NT2/D1 (cell line): ENCODE measurements at regions not wholly inside any gene's neighbourhood (a gene's known extent, or its start where the extent isn't known, plus 50 kb on each side); places are given as distances from the start of the nearest gene placed in this dataset.

ENCODE experiments used
- DNase-seq: peaks from one replicate; pipeline ENCODE4 v3.0.0-alpha.2; 2011; ENCODE audit warnings: low read depth, low spot score
- H3K27me3 ChIP-seq: 2 replicates; pipeline ENCODE4 v1.6.0; 2011; ENCODE audit warnings: mild to moderate bottlenecking; ENCODE audit not compliant: insufficient read length, insufficient read depth
- H3K36me3 ChIP-seq: 2 replicates; pipeline ENCODE4 v1.6.1; 2011; ENCODE audit warnings: mild to moderate bottlenecking, low read length, mixed read lengths; ENCODE audit not compliant: insufficient read depth, insufficient read length
- H3K4me1 ChIP-seq: 2 replicates; pipeline ENCODE4 v1.5.1; 2011; ENCODE audit not compliant: insufficient read depth, insufficient read length
- H3K4me3 ChIP-seq: 2 replicates; pipeline ENCODE4 v1.5.1; 2011; ENCODE audit warnings: low read depth; ENCODE audit not compliant: insufficient read length
- H3K9ac ChIP-seq: 2 replicates; pipeline ENCODE4 v1.6.0; 2011; ENCODE audit warnings: low read depth; ENCODE audit not compliant: insufficient read length
- H3K9me3 ChIP-seq: 2 replicates; pipeline ENCODE4 v1.5.1; 2011; ENCODE audit warnings: mild to moderate bottlenecking, low read length; ENCODE audit not compliant: insufficient read depth
- SUZ12 ChIP-seq: IDR thresholded peaks from 2 replicates; pipeline ENCODE4 v1.6.1; 2011; ENCODE audit not compliant: insufficient read length, insufficient read depth; ENCODE audit errors: extremely low read depth
- YY1 ChIP-seq: IDR thresholded peaks from 2 replicates; pipeline ENCODE4 v1.6.1; 2011; ENCODE audit not compliant: insufficient read length, insufficient read depth
- ZNF274 ChIP-seq: IDR thresholded peaks from 2 replicates; pipeline ENCODE4 v1.6.1; 2011; ENCODE audit warnings: mild to moderate bottlenecking, low read depth, low read length

- Histone ChIP-seq H3K4me3 (no peak overlapping the region), H3K27me3 (no peaks in the 10 kb centered on the region), H3K9ac (no peak overlapping the region), H3K4me1 (no peaks in the 10 kb centered on the region), H3K36me3 (no peaks in the 10 kb centered on the region), H3K9me3 (no peaks in the 10 kb centered on the region)
- TF ChIP-seq ZNF274 (no peak), YY1 (no peak), SUZ12 (no peak)
- DNase-seq = no peak
These were observed 106.6 kb upstream of the H2AZ1 start for GRCh38 chr4:100056701-100057100.

GRCh38 chr4:100054071-100054470 lies 104.0 kb upstream of the H2AZ1 start:
- no peak for DNase-seq
- TF ChIP-seq SUZ12 = no peak
- TF ChIP-seq YY1 = no peak
- TF ChIP-seq ZNF274 = no peak
- Histone ChIP-seq H3K36me3 (no peaks in the 10 kb centered on the region), H3K9ac (no peak overlapping the region), H3K27me3 (no peaks in the 10 kb centered on the region), H3K4me3 (no peak overlapping the region), H3K9me3 (no peaks in the 10 kb centered on the region; the same call in 1 of the 2 replicates), H3K4me1 (no peaks in the 10 kb centered on the region)

GRCh38 chr4:100049872-100050271 lies 99.8 kb upstream of the H2AZ1 start:
- Histone ChIP-seq H3K27me3 (no peaks in the 10 kb centered on the region), H3K4me3 (no peak overlapping the region), H3K9me3 (no peaks in the 10 kb centered on the region; the same call in 1 of the 2 replicates), H3K36me3 (no peaks in the 10 kb centered on the region), H3K4me1 (no peaks in the 10 kb centered on the region), H3K9ac (no peak overlapping the region)
- no peak for DNase-seq
- TF ChIP-seq SUZ12 (no peak), ZNF274 (no peak), YY1 (no peak)

DNA sequence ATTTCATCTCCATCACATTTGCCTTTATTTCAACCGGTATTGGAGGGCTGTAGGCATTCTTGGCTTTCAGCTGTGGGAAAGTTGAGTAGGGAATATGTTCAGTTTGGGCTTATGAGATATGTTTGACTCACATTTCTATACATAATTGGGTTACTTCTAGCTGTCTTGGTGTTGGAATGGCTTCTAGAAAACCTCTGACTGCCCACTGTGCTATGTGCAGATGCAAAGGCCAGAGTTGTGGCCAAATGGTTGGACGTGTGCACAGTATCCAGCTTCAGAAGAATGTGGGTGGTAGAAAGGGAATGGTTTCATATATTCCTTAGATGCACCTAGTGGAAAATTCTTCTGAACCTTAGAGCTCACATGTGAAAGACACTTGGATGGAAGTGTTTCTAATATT lies 92.6 kb upstream of the H2AZ1 start:
- no peak for DNase-seq
- TF ChIP-seq ZNF274 (no peak), YY1 (no peak), SUZ12 (no peak)
- H3K36me3 ChIP-seq = no peaks in the 10 kb centered on the region
- no peaks in the 10 kb centered on the region for H3K27me3 ChIP-seq
- no peaks in the 10 kb centered on the region for H3K9me3 ChIP-seq
- no peaks in the 10 kb centered on the region for H3K4me1 ChIP-seq
- no peak overlapping the region for H3K4me3 ChIP-seq
- H3K9ac ChIP-seq = no peak overlapping the region

DNA sequence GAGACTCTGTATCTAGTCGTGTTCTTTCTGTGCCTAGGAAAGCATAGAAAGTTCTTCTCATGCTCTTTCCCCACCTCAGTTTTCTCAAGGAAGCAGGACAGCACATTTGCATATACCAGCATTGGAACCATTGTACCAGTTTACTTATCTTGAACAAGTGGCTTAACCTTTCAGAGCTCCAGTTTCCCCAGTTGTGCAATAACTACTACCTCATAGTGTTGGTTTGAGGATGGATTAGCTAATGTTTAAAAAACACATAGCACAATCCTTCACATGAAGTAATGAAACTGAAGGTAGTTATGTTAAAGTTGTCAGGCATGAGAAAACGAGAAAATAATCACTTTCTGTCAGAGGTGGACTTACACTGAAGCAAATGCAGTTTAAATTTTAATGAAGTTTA lies 92.2 kb upstream of the H2AZ1 start:
- TF ChIP-seq ZNF274 (no peak), YY1 (no peak), SUZ12 (no peak)
- Histone ChIP-seq H3K36me3 (no peaks in the 10 kb centered on the region), H3K9me3 (no peaks in the 10 kb centered on the region), H3K4me3 (no peak overlapping the region), H3K4me1 (no peaks in the 10 kb centered on the region), H3K9ac (no peak overlapping the region), H3K27me3 (no peaks in the 10 kb centered on the region)
- DNase-seq = no peak

- H3K9me3 ChIP-seq = no peaks in the 10 kb centered on the region
- no peak for DNase-seq
- H3K36me3 ChIP-seq = no peaks in the 10 kb centered on the region
- H3K9ac ChIP-seq = no peak overlapping the region
- no peak for TF ChIP-seq YY1
- TF ChIP-seq SUZ12 = no peak
- TF ChIP-seq ZNF274 = no peak
- H3K4me1 ChIP-seq = no peaks in the 10 kb centered on the region
- no peaks in the 10 kb centered on the region for H3K27me3 ChIP-seq
- H3K4me3 ChIP-seq = no peak overlapping the region
These were observed 91.6 kb upstream of the H2AZ1 start for GRCh38 chr4:100041646-100042045.

DNA sequence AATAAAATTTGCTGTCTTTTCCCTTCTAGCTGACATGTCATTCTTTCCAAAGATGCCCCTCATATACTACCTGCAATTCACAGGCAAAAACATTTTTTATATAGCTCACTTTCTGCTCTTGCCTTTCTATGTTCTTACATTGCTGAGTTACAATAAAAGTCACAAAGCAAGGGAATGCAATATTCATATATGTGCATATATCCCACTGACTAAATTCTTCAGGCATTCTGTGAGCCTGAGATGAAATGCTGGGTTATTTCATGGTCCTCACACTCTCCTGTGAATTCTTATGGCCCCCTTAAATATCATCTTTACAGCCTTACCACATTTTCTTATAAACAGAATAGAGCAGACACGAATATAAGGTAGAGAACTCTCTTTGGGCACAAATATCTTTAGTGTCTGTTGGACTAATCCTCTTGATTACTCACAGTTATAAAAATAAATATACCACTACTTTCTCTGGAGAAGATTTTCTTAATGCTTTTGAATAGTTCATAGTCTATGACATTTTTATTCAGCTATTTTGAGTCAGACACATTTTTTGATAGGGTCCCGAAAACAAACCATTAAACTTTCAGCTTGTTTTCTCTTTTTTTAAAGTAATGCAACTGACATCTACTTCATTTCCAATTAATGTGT lies 84.1 kb upstream of the H2AZ1 start:
- H3K4me3 ChIP-seq = no peak overlapping the region
- H3K4me1 ChIP-seq = no peaks in the 10 kb centered on the region
- DNase-seq = no peak
- no peaks in the 10 kb centered on the region for H3K27me3 ChIP-seq
- H3K9me3 ChIP-seq = 0 out of 2 replicates have a peak, but pooled peaks cover 8% of the 10 kb centered on the region
- TF ChIP-seq ZNF274 (no peak), YY1 (no peak), SUZ12 (no peak)
- H3K9ac ChIP-seq = no peak overlapping the region
- no peaks in the 10 kb centered on the region for H3K36me3 ChIP-seq

DNA sequence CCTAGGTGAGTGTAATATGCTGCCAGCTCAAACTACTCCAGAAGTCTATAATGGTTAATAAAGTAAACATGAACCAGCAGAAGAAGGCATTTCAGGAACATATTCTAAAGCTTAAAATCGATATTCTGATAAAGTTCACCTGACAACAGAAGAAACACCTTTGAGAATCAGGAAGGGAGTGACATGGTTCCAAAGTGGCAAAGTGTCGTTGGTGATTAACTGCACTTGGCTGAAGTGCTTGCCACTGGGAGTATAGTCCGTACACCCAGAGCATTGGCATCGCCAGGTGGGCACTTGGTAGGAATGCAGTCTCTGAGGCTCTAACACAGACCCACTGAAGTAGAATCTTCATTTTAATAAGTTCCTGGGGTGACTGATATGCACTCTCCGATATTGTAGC lies 76.0 kb upstream of the H2AZ1 start:
- Histone ChIP-seq H3K36me3 (no peaks in the 10 kb centered on the region), H3K9ac (no peak overlapping the region), H3K4me3 (no peak overlapping the region), H3K27me3 (no peaks in the 10 kb centered on the region), H3K4me1 (no peaks in the 10 kb centered on the region), H3K9me3 (no peaks in the 10 kb centered on the region)
- no peak for DNase-seq
- TF ChIP-seq SUZ12 = no peak
- TF ChIP-seq YY1 = no peak
- TF ChIP-seq ZNF274 = no peak
